ENCODE measurements at regions not wholly inside any gene's neighbourhood (a gene's known extent, or its start where the extent isn't known, plus 50 kb on each side); places are given as distances from the start of the nearest gene placed in this dataset.

DNA sequence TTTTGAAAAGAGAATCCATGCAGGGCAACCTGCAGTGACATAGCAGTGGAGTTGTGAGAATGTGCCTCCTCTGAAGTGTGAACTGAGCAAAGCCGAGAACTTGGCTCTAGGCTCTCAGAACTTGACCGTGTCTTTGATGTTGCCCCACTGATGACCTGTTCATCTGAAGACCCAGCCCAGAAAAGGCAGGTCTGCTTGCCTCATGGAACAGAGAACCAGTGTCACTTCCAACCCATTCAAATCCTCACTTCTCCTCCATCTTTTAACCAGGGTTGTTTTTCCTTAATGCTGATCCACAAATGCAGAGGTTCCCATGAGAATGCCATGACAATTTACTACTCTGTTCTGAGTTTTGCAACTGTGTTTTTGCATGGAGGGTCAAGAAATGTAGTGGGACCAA, 155.4 kb downstream of the MED10 start:
- DNase-seq (no peak), ATAC-seq (no peak)
- Histone ChIP-seq H3K36me3 (no peaks in the 10 kb centered on the region), H3K4me3 (no peak overlapping the region), H3K9me3 (no peaks in the 10 kb centered on the region), H3K4me1 (no peaks in the 10 kb centered on the region), H3K27me3 (ENCODE audit: low read depth) (no peaks in the 10 kb centered on the region), H3K27ac (no peak overlapping the region)
- TF ChIP-seq, protein P1, sequence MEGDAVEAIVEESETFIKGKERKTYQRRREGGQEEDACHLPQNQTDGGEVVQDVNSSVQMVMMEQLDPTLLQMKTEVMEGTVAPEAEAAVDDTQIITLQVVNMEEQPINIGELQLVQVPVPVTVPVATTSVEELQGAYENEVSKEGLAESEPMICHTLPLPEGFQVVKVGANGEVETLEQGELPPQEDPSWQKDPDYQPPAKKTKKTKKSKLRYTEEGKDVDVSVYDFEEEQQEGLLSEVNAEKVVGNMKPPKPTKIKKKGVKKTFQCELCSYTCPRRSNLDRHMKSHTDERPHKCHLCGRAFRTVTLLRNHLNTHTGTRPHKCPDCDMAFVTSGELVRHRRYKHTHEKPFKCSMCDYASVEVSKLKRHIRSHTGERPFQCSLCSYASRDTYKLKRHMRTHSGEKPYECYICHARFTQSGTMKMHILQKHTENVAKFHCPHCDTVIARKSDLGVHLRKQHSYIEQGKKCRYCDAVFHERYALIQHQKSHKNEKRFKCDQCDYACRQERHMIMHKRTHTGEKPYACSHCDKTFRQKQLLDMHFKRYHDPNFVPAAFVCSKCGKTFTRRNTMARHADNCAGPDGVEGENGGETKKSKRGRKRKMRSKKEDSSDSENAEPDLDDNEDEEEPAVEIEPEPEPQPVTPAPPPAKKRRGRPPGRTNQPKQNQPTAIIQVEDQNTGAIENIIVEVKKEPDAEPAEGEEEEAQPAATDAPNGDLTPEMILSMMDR (IDR thresholded peaks at IDR 0.05) = no peak
- intact Hi-C loops (cut with DNase I) = no loop called here

DNA sequence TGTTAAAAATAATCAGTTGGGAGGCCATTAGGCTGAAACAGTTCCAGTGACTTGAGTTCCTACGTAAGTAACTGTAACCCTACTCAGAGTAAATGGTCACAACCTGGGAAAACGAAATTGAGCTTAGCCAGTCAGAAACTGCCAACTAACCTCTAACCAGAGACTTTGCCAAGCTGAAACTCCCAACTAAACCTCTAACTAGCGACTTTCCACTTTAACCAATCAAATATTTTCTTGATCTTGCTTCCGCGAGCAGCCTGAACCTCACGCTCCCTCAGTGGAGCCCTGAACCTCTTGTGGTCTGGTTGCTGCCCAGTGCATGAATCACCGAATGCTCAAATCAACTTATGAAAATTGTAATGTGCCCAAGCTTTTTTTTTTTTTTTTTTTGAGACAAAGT, 156.2 kb downstream of the MED10 start:
- DNase-seq (no peak), ATAC-seq (no peak)
- intact Hi-C loops (cut with DNase I) = no loop called here
- no peaks in the 10 kb centered on the region for H3K27me3 ChIP-seq (ENCODE audit: low read depth)
- no peaks in the 10 kb centered on the region for H3K9me3 ChIP-seq
- H3K36me3 ChIP-seq = no peaks in the 10 kb centered on the region
- no peak overlapping the region for H3K27ac ChIP-seq
- H3K4me1 ChIP-seq = no peaks in the 10 kb centered on the region
- TF ChIP-seq, protein P1 (IDR thresholded peaks at IDR 0.05) = no peak
- no peak overlapping the region for H3K4me3 ChIP-seq

DNA sequence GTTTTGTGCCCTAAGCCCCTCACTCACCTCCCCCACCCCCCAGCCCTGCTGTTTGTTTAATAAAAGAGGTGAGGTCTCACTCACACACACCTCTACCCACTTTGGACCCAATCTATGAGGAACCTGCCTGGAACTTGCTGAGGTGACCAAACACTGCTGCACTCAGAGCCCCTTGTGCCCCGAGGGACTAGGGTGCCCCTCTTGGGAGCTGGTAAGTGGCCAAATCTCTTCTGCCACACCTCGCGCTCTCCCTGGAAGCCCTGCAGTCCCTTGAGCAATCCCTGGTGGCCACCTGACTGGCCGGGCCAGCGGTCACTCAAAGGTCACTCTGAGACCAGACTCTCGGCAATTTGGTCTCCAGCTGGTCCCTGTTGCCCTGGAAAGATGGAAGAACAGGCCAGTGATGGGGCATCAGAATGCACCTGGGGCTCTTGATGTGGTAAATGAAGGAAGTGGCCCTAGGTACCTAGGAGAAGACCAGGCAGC, 157.2 kb downstream of the MED10 start:
- intact Hi-C loops (cut with DNase I) = no loop called here

DNA sequence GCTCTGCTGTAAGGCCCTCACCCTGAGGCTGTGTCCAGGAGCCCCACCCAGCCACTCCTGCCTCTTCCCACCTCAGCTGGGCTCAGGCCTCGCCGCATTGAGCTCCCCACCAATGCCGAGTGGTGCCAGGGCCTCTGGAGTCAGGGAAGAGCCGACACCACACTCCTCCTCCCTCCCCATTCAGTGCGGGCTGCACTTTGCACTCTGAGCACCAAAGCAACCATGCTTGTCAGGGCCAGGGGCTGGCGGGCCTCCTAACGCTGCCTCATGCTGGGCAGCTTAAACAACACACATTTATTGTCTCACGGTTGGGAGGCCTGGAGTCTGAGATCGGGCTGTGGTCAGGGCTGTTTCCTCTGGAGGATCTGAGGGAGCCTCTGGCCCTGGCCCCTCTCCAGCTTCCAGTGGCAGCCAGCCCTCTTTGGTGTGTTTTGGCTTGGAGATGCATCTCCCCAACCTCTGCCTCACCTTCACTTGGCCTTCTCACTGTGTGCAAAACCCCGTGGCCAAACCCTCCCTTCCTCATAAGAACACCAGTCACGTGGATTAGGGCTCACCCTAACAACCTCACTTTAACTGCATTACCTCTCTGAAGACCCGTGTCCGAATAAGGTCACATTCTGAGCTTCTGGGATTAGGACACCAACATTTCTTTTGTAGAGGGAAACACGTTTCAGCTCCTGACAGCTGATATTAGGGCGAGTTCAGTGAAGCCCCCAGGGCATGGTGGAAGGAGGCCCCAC, 157.8 kb downstream of the MED10 start:
- DNase-seq (no peak), ATAC-seq (no peak)
- H3K27ac ChIP-seq = no peak overlapping the region
- H3K9me3 ChIP-seq = no peaks in the 10 kb centered on the region
- intact Hi-C loops (cut with DNase I) = no loop called here
- H3K4me1 ChIP-seq = no peaks in the 10 kb centered on the region
- no peak overlapping the region for H3K4me3 ChIP-seq
- H3K36me3 ChIP-seq = no peaks in the 10 kb centered on the region
- TF ChIP-seq, protein P1 (IDR thresholded peaks at IDR 0.05) = no peak
- H3K27me3 ChIP-seq (ENCODE audit: low read depth) = no peaks in the 10 kb centered on the region

More for the DNA sequence above, 157.2 kb downstream of the MED10 start:
- Histone ChIP-seq H3K4me3 (no peak overlapping the region), H3K27me3 (ENCODE audit: low read depth) (no peaks in the 10 kb centered on the region), H3K27ac (no peak overlapping the region), H3K36me3 (no peaks in the 10 kb centered on the region), H3K4me1 (no peaks in the 10 kb centered on the region), H3K9me3 (no peaks in the 10 kb centered on the region)
- TF ChIP-seq, protein P1 (IDR thresholded peaks at IDR 0.05) = no peak
- ATAC-seq = no peak
- DNase-seq = no peak

DNA sequence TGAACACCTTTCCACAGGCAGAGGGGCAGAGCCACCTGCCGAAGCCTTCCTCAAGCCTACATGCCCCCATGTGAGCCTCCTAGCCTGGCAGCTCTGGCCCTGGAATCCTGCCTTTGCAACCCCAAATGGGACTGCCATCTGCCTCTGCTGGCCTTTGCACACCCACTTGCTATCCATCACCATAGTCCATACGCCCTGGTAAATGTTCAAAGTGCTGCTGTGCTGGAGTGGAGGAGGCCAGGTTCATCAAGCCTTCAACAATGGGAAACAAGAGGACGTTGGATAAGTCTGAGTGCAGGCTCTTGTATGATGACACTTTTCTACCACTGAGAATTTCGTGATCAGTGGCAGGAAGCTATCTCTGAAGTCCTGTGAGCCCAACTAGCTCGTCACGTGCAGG, 159.8 kb downstream of the MED10 start:
- Histone ChIP-seq H3K4me1 (no peaks in the 10 kb centered on the region), H3K4me3 (no peak overlapping the region), H3K9me3 (no peaks in the 10 kb centered on the region), H3K36me3 (no peaks in the 10 kb centered on the region), H3K27ac (no peak overlapping the region), H3K27me3 (ENCODE audit: low read depth) (no peaks in the 10 kb centered on the region)
- TF ChIP-seq, protein P1 (IDR thresholded peaks at IDR 0.05) = no peak
- ATAC-seq (no peak), DNase-seq (no peak)
- intact Hi-C loops (cut with DNase I) = no loop called here

All from lower lobe of right lung (tissue), 2 donors.